G401 (cell line): ENCODE measurements at regions not wholly inside any gene's neighbourhood (a gene's known extent, or its start where the extent isn't known, plus 50 kb on each side); places are given as distances from the start of the nearest gene placed in this dataset.

Source experiments
- DNase-seq: peaks from one replicate; pipeline ENCODE4 v3.0.0-alpha.2; 2015; ENCODE audit warnings: low spot score
- in situ Hi-C: cut with HindIII; loops from 2 replicates; pipeline ENCODE4 v1.10.0; 2016; ENCODE audit warnings: low sequenced_read_pairs, mixed read lengths

- in situ Hi-C loops = no loop called here
- DNase-seq = no peak
Measured at GRCh38 chr18:75158465-75159237, 50.3 kb downstream of the PTGR3 start.

GRCh38 chr18:75157851-75158250, 51.1 kb downstream of the PTGR3 start:
- in situ Hi-C loops = no loop called here

GRCh38 chr18:75157381-75157780, 51.6 kb downstream of the PTGR3 start:
- in situ Hi-C loops = no loop called here
- DNase-seq = no peak

More at GRCh38 chr18:75157851-75158250, 51.1 kb downstream of the PTGR3 start:
- no peak for DNase-seq

- in situ Hi-C loops = no loop called here
- no peak for DNase-seq
Measured at GRCh38 chr18:75156831-75157230, 52.1 kb downstream of the PTGR3 start.

GRCh38 chr18:75156139-75156750, 52.7 kb downstream of the PTGR3 start:
- in situ Hi-C loops = no loop called here

GRCh38 chr18:75154997-75155396, 53.9 kb downstream of the PTGR3 start:
- in situ Hi-C loops = no loop called here

More at GRCh38 chr18:75156139-75156750, 52.7 kb downstream of the PTGR3 start:
- no peak for DNase-seq

GRCh38 chr18:75154259-75154658, 54.7 kb downstream of the PTGR3 start:
- in situ Hi-C loops = no loop called here
- no peak for DNase-seq

More at GRCh38 chr18:75154997-75155396, 53.9 kb downstream of the PTGR3 start:
- DNase-seq = no peak

- in situ Hi-C loops = no loop called here
- no peak for DNase-seq
Measured at GRCh38 chr18:75143851-75144250, 65.1 kb downstream of the PTGR3 start.

GRCh38 chr18:75142677-75143076, 66.3 kb downstream of the PTGR3 start:
- in situ Hi-C loops = no loop called here
- DNase-seq = no peak

- DNase-seq = no peak
- in situ Hi-C loops = no loop called here
Measured at GRCh38 chr18:75141734-75142133, 67.2 kb downstream of the PTGR3 start.

GRCh38 chr18:75141166-75141565, 67.8 kb downstream of the PTGR3 start:
- in situ Hi-C loops = no loop called here
- no peak for DNase-seq

GRCh38 chr18:75140296-75140695, 68.6 kb downstream of the PTGR3 start:
- in situ Hi-C loops = no loop called here
- no peak for DNase-seq

- in situ Hi-C loops = no loop called here
- DNase-seq = no peak
Measured at GRCh38 chr18:75139226-75139911, 69.6 kb downstream of the PTGR3 start.

GRCh38 chr18:75137346-75137877, 71.5 kb downstream of the PTGR3 start:
- DNase-seq = no peak
- in situ Hi-C loops = no loop called here

GRCh38 chr18:75135158-75135725, 73.7 kb downstream of the PTGR3 start:
- no peak for DNase-seq
- in situ Hi-C loops = no loop called here

GRCh38 chr18:75134611-75134975, 74.3 kb downstream of the PTGR3 start:
- DNase-seq = no peak
- in situ Hi-C loops = no loop called here

- DNase-seq = no peak
- in situ Hi-C loops = no loop called here
Measured at GRCh38 chr18:75133721-75134610, 75.0 kb downstream of the PTGR3 start.

GRCh38 chr18:75132931-75133525, 75.9 kb downstream of the PTGR3 start:
- in situ Hi-C loops = no loop called here
- DNase-seq = no peak
